ENCODE measurements at regions not wholly inside any gene's neighbourhood (a gene's known extent, or its start where the extent isn't known, plus 50 kb on each side); places are given as distances from the start of the nearest gene placed in this dataset.

- TF ChIP-seq, protein P1, sequence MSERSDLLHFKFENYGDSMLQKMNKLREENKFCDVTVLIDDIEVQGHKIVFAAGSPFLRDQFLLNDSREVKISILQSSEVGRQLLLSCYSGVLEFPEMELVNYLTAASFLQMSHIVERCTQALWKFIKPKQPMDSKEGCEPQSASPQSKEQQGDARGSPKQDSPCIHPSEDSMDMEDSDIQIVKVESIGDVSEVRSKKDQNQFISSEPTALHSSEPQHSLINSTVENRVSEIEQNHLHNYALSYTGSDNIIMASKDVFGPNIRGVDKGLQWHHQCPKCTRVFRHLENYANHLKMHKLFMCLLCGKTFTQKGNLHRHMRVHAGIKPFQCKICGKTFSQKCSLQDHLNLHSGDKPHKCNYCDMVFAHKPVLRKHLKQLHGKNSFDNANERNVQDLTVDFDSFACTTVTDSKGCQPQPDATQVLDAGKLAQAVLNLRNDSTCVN (tag by site-specific recombination; optimal IDR thresholded peaks at IDR 0.05), result no peak
- TF ChIP-seq, protein P2, sequence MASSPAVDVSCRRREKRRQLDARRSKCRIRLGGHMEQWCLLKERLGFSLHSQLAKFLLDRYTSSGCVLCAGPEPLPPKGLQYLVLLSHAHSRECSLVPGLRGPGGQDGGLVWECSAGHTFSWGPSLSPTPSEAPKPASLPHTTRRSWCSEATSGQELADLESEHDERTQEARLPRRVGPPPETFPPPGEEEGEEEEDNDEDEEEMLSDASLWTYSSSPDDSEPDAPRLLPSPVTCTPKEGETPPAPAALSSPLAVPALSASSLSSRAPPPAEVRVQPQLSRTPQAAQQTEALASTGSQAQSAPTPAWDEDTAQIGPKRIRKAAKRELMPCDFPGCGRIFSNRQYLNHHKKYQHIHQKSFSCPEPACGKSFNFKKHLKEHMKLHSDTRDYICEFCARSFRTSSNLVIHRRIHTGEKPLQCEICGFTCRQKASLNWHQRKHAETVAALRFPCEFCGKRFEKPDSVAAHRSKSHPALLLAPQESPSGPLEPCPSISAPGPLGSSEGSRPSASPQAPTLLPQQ (tag by site-specific recombination; IDR thresholded peaks at IDR 0.05), result no peak
- no peak for TF ChIP-seq ZNF239 (tag by site-specific recombination; IDR thresholded peaks at IDR 0.05)
- TF ChIP-seq, protein P3, sequence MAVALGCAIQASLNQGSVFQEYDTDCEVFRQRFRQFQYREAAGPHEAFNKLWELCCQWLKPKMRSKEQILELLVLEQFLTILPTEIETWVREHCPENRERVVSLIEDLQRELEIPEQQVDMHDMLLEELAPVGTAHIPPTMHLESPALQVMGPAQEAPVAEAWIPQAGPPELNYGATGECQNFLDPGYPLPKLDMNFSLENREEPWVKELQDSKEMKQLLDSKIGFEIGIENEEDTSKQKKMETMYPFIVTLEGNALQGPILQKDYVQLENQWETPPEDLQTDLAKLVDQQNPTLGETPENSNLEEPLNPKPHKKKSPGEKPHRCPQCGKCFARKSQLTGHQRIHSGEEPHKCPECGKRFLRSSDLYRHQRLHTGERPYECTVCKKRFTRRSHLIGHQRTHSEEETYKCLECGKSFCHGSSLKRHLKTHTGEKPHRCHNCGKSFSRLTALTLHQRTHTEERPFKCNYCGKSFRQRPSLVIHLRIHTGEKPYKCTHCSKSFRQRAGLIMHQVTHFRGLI (tag by site-specific recombination; IDR thresholded peaks at IDR 0.05), result no peak
- no peak for TF ChIP-seq ZNF426 (tag by site-specific recombination; IDR thresholded peaks at IDR 0.05)
- TF ChIP-seq SETDB1 (IDR thresholded peaks at IDR 0.05; ENCODE audit: insufficient read length, low read length), result no peak
- no peak for TF ChIP-seq ZNF132 (tag by site-specific recombination; IDR thresholded peaks at IDR 0.05; ENCODE audit: borderline replicate concordance)
These were observed 303.9 kb downstream of the OTUD1 start (continued) for GRCh38 chr10:23742807-23743206.

GRCh38 chr10:23754179-23754578, 315.3 kb downstream of the OTUD1 start:
- ChIA-PET CTCF (no interaction called here), POLR2A (no interaction called here)
- no peaks in the 10 kb centered on the region for H3K4me1 ChIP-seq (ENCODE audit: control insufficient read depth, insufficient read depth, low read length)
- no peak overlapping the region for H3K4me3 ChIP-seq (ENCODE audit: low read depth, low read length)
- no peaks in the 10 kb centered on the region for H3K9me3 ChIP-seq (ENCODE audit: control insufficient read depth, insufficient read depth, low read depth, low read length)
- H3K27ac ChIP-seq (ENCODE audit: extremely low read depth, low read depth, low read length), result no peak overlapping the region
- TF ChIP-seq, protein P4, sequence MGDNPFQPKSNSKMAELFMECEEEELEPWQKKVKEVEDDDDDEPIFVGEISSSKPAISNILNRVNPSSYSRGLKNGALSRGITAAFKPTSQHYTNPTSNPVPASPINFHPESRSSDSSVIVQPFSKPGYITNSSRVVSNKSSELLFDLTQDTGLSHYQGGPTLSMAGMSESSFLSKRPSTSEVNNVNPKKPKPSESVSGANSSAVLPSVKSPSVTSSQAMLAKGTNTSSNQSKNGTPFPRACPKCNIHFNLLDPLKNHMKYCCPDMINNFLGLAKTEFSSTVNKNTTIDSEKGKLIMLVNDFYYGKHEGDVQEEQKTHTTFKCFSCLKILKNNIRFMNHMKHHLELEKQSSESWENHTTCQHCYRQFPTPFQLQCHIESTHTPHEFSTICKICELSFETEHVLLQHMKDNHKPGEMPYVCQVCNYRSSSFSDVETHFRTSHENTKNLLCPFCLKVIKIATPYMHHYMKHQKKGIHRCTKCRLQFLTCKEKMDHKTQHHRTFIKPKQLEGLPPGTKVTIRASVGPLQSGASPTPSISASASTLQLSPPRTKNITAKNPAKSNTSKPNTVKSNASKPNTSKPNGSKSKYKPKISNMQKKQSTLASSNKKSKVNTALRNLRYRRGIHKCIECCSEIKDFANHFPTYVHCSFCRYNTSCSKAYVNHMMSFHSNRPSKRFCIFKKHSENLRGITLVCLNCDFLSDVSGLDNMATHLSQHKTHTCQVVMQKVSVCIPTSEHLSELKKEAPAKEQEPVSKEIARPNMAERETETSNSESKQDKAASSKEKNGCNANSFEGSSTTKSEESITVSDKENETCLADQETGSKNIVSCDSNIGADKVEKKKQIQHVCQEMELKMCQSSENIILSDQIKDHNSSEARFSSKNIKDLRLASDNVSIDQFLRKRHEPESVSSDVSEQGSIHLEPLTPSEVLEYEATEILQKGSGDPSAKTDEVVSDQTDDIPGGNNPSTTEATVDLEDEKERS (tag by site-specific recombination; IDR thresholded peaks at IDR 0.05), result no peak
- TF ChIP-seq, protein P5, sequence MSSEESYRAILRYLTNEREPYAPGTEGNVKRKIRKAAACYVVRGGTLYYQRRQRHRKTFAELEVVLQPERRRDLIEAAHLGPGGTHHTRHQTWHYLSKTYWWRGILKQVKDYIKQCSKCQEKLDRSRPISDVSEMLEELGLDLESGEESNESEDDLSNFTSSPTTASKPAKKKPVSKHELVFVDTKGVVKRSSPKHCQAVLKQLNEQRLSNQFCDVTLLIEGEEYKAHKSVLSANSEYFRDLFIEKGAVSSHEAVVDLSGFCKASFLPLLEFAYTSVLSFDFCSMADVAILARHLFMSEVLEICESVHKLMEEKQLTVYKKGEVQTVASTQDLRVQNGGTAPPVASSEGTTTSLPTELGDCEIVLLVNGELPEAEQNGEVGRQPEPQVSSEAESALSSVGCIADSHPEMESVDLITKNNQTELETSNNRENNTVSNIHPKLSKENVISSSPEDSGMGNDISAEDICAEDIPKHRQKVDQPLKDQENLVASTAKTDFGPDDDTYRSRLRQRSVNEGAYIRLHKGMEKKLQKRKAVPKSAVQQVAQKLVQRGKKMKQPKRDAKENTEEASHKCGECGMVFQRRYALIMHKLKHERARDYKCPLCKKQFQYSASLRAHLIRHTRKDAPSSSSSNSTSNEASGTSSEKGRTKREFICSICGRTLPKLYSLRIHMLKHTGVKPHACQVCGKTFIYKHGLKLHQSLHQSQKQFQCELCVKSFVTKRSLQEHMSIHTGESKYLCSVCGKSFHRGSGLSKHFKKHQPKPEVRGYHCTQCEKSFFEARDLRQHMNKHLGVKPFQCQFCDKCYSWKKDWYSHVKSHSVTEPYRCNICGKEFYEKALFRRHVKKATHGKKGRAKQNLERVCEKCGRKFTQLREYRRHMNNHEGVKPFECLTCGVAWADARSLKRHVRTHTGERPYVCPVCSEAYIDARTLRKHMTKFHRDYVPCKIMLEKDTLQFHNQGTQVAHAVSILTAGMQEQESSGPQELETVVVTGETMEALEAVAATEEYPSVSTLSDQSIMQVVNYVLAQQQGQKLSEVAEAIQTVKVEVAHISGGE (tag by site-specific recombination; conservative IDR thresholded peaks at IDR 0.05; ENCODE audit: low read depth), result no peak
- TF ChIP-seq ZNF837 (tag by site-specific recombination; IDR thresholded peaks at IDR 0.05) (no peak), ZNF354C (tag by site-specific recombination; IDR thresholded peaks at IDR 0.05; ENCODE audit: borderline replicate concordance, low read depth) (no peak), KLF10 (tag by site-specific recombination; IDR thresholded peaks at IDR 0.05) (no peak), ZBTB48 (tag by site-specific recombination; IDR thresholded peaks at IDR 0.05) (no peak), ZNF548 (tag by site-specific recombination; IDR thresholded peaks at IDR 0.05) (no peak), ZNF157 (tag by site-specific recombination; IDR thresholded peaks at IDR 0.05) (no peak), ZBTB21 (tag by site-specific recombination; IDR thresholded peaks at IDR 0.05) (no peak)
- TF ChIP-seq, protein P6, sequence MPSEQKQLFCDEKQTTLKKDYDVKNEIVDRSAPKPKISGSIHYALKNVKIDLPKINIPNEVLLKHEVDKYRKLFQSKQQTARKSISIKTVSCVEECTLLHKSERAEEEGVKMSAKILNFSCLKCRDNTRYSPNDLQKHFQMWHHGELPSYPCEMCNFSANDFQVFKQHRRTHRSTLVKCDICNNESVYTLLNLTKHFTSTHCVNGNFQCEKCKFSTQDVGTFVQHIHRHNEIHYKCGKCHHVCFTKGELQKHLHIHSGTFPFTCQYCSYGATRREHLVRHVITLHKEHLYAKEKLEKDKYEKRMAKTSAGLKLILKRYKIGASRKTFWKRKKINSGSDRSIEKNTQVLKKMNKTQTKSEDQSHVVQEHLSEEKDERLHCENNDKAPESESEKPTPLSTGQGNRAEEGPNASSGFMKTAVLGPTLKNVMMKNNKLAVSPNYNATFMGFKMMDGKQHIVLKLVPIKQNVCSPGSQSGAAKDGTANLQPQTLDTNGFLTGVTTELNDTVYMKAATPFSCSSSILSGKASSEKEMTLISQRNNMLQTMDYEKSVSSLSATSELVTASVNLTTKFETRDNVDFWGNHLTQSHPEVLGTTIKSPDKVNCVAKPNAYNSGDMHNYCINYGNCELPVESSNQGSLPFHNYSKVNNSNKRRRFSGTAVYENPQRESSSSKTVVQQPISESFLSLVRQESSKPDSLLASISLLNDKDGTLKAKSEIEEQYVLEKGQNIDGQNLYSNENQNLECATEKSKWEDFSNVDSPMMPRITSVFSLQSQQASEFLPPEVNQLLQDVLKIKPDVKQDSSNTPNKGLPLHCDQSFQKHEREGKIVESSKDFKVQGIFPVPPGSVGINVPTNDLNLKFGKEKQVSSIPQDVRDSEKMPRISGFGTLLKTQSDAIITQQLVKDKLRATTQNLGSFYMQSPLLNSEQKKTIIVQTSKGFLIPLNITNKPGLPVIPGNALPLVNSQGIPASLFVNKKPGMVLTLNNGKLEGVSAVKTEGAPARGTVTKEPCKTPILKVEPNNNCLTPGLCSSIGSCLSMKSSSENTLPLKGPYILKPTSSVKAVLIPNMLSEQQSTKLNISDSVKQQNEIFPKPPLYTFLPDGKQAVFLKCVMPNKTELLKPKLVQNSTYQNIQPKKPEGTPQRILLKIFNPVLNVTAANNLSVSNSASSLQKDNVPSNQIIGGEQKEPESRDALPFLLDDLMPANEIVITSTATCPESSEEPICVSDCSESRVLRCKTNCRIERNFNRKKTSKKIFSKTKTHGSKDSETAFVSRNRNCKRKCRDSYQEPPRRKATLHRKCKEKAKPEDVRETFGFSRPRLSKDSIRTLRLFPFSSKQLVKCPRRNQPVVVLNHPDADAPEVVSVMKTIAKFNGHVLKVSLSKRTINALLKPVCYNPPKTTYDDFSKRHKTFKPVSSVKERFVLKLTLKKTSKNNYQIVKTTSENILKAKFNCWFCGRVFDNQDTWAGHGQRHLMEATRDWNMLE (tag by site-specific recombination; conservative IDR thresholded peaks at IDR 0.05; ENCODE audit: low read depth), result no peak
- no peaks in the 10 kb centered on the region for H3K36me3 ChIP-seq (ENCODE audit: control insufficient read depth in 2 of 2, insufficient read depth in 1 of 2, low read length in 2 of 2)

Data from HEK293 (cell line).